NCI-H2196 (cell line): ENCODE measurements at regions not wholly inside any gene's neighbourhood (a gene's known extent, or its start where the extent isn't known, plus 50 kb on each side); places are given as distances from the start of the nearest gene placed in this dataset.

Experiments used
- DNase-seq: peaks from one replicate; lab custom pipeline; 2025; ENCODE audit not compliant: unreplicated experiment; lab: John Stamatoyannopoulos, UW

DNA sequence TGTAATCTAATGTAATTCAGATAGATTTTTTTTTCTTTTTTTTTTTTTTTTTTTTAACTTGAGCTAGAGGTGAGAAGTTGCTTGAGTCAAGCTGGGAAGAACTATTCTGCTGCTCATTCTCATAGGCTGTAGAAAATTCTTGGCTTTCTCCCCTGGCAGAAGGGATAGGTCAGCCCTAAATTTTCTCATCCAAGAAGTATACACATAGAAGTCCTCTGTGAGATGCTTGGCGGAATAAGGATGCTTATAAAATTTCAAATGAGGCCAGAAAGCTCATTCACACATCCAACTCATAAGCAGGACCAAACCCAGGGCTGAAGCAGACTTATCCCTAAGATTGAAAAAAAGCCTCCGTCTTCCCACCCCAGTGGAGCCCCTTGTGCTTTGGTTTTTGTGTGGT is 572.5 kb downstream of the SQOR start:
- DNase-seq: no peak

- no peak for DNase-seq
These were observed 578.7 kb downstream of the SQOR start for GRCh38 chr15:46213551-46213950.

- no peak for DNase-seq
These were observed 588.0 kb downstream of the SQOR start for GRCh38 chr15:46222826-46223225.

DNA sequence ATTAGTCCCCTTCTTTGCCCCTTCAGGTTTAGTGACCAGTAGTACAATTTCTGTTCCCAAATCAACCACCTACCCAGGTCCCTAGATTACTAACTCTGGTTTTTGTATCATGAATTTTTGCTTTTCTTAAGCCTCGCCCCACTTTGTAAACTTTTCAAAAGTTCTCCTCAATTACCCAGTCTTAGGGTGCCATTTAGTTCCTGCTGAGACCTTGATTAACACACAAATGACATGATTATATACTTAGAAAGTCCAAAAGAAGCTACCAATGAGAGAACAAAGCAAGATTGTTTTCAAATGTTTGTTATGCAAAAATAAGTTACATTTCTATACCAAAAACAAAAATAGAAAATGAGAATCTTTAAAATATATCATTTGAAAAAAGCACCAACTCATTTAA is 594.4 kb downstream of the SQOR start:
- no peak for DNase-seq

DNA sequence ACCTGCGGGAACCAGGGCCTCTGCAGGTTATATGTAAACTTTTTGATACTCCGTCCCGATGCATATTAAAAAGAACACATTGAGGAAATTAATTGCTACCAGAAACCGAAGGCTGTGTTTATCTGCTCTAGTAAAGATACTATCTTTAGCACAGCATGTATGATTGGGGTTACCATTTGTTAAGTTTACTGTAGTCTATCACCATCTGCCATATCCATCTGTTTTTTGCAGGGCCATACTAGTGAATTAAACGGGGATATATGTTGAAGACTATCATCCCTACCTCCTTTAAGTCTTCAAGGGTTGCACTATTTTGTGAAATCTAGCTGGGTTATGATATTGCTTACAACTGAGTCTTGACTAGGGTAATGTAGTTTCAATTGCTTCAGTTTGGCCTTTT is 597.0 kb downstream of the SQOR start:
- DNase-seq: no peak

GRCh38 chr15:46232471-46232870 is 597.6 kb downstream of the SQOR start:
- DNase-seq: no peak

- no peak for DNase-seq
These were observed 608.1 kb downstream of the SQOR start for GRCh38 chr15:46242935-46243334.

- no peak for DNase-seq
These were observed 617.1 kb downstream of the SQOR start for GRCh38 chr15:46251903-46252302.

DNA sequence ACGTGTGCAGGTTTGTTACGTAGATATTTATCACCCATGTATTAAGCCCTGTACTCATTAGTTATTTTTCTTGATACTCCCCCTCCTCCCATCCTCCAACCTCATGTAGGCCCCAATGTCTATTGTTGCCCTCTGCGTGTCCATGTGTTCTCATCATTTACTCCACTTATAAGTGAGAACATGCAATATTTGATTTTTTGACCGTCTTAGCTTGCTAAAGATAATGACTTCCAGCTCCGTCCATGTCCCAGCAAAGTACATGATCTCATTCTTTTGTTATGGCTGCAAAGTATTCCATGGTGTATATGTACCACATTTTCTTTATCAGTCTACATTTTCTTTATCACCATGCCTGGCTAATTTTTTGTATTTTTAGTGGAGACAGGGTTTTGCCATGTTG is 623.2 kb downstream of the SQOR start:
- no peak for DNase-seq

DNA sequence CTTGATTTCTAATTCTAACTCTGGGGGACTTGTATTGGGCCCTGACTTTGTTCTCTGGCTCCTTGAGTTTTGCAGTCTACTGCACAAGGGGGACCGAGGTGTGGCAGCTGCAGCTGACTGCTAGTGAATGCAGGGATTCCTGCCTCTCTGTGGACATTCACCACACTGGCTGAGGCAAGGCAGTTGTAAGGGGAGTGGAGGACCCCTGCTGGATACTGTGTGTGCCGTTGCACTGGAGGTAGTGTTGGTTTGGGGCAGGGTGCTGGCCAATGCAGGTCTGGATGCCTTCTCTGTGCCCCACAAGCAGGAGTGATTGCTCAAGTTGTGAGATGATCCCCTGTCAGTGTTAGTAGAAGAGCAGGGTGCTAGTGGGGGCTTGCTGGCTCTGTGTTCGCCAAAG is 626.1 kb downstream of the SQOR start:
- no peak for DNase-seq

GRCh38 chr15:46265664-46266347 is 631.0 kb downstream of the SQOR start:
- no peak for DNase-seq

GRCh38 chr15:46266661-46267060 is 631.8 kb downstream of the SQOR start:
- no peak for DNase-seq

- no peak for DNase-seq
These were observed 635.8 kb downstream of the SQOR start for GRCh38 chr15:46270481-46271147.

DNA sequence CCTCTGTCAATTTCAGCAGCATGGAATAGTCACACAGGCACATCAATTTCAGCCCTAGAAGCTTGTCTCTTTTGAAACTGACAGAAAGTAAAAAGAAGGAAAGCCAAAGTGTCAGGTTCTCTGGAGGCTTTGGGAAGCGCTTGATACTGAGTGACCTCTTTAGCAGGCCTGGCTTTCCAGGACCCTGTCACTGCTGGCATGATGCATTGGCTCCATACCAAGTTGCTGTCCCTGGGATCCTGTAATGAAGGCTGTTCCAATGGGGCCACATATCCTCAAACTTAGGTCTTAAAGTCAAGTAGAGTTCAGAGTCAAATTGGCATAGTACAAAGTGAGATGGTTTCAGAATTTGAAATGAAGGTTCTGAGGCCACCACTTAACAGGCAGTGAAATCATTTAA is 640.9 kb downstream of the SQOR start:
- no peak for DNase-seq

DNA sequence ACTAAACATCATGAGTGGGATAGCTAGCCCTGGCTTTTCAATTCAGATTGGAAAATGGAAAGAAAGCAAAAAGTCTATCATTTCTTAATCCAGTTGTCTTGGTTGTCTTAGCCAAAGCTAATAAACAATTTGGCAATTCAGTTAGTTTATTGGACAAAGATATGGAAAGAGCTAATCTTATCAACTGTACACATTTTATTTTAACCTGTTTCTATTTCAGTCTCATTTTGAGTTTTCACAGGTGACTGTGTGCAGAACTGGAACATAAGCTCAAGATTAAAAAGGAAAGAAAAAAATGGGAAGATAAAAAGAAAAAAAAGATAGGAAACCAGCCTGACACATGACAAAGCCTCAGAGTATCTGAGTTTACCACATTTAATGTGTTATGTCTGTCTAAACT is 642.6 kb downstream of the SQOR start:
- DNase-seq: no peak

DNA sequence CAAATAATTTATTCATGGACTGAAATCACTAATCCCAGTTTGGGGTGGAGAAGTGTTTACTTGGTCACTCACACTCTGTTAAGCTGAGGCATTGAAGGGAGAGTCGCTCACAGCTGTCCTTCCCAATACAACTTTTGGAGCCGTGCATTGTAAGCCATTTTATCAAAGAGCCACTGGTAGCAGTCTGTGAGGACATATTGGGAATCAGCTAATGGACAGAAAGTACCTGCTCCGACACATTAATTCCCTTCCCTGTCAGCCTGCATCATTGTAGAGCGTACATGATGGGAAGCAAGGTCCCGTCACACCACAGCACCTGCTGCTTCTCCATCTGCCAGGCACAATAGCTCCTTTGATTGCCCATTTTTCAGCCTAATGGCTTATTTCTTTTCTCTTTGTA is 643.2 kb downstream of the SQOR start:
- DNase-seq: no peak

GRCh38 chr15:46278486-46279090 is 643.8 kb downstream of the SQOR start:
- no peak for DNase-seq

DNA sequence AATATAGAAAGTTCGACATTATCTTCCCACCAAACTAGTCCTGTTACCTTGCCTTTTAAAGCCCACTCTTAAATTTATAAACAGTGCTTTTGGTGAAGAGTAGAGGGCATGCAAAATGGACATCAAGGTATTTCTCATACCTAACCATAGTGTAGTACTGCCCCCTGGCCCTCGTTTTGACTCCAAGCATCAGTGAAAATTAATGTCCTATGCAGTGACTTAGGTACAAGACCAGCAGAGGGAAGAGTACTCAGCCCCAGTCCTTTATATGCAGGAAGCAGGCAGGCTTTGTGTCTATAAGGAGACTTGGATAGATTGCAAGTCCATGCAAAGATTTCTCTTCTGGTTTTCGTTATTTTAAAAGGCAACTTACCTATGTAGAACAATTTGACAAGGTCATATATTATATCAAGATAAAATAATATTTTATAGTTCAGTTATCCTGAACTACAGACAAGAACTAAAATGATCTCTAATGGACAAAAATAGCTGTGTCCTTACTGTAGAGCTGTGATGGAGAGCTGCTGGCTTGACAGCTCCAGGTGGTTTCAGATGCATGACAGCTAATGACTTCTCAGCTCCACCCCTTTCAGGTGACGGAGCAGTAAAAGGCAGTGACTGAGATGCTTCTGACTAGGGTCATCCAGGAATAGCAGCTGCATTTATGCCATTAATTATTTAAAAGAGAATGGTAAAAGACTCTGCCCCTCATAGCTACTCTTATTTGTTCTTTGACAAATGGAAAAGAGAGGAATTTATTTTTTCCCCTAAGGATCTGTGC is 646.1 kb downstream of the SQOR start:
- DNase-seq: no peak

- DNase-seq: no peak
These were observed 658.7 kb downstream of the SQOR start for GRCh38 chr15:46293550-46293949.

- no peak for DNase-seq
These were observed 661.2 kb downstream of the SQOR start for GRCh38 chr15:46296002-46296401.

GRCh38 chr15:46296797-46297196 is 662.0 kb downstream of the SQOR start:
- no peak for DNase-seq

DNA sequence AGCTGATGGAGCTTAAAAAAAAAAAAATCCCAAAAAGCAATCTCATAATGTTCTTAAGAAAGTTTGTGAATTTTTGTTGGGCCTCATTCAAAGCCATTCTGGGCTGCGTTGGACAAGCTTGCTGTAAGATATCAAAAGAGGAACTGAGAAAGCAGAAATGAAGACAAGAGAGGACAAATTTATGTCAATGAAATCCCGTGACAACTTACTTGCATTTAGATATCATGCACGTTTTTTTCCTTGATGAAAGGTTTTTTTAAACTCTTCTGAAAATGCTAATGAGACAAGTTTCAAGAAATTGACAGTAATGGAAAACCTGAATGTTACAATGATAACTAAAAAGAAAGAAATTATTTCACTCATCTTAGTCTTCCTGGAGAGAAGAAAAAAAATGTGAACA is 662.9 kb downstream of the SQOR start:
- no peak for DNase-seq
